Smooth muscle cell (in vitro differentiated cells): ENCODE measurements at regions not wholly inside any gene's neighbourhood (a gene's known extent, or its start where the extent isn't known, plus 50 kb on each side); places are given as distances from the start of the nearest gene placed in this dataset.

Source experiments
- DNase-seq: peaks from one replicate; lab custom pipeline; 2025; ENCODE audit not compliant: unreplicated experiment; lab: John Stamatoyannopoulos, UW
- H2AFZ ChIP-seq: fragments of 200-600 bp; sonication (generic); 2 replicates; pipeline ENCODE4 v1.6.0; 2016; ENCODE audit warnings: antibody characterized with exemption, low read depth, mild to moderate bottlenecking
- H3F3A ChIP-seq: fragments of 200-600 bp; sonication (generic); 2 replicates; pipeline ENCODE4 v1.6.0; 2017; ENCODE audit warnings: antibody characterized with exemption, low read depth
- H3K27ac ChIP-seq: fragments of 200-600 bp; sonication (generic); 2 replicates; pipeline ENCODE4 v1.5.1; 2016; ENCODE audit warnings: low read depth, mild to moderate bottlenecking
- H3K27me3 ChIP-seq: fragments of 200-600 bp; sonication (generic); 2 replicates; pipeline ENCODE4 v1.6.1; 2016; ENCODE audit warnings: low read depth, mild to moderate bottlenecking
- H3K36me3 ChIP-seq: fragments of 200-600 bp; sonication (generic); 2 replicates; pipeline ENCODE4 v1.5.1; 2016; ENCODE audit warnings: low read depth
- H3K4me1 ChIP-seq: fragments of 200-600 bp; sonication (generic); 2 replicates; pipeline ENCODE4 v1.5.1; 2016; ENCODE audit warnings: low read depth
- H3K4me2 ChIP-seq: fragments of 200-600 bp; sonication (generic); 2 replicates; pipeline ENCODE4 v1.6.0; 2016; ENCODE audit warnings: mild to moderate bottlenecking
- H3K4me3 ChIP-seq: fragments of 200-600 bp; sonication (generic); 2 replicates; pipeline ENCODE4 v1.5.1; 2016; ENCODE audit warnings: mild to moderate bottlenecking
- H3K79me2 ChIP-seq: fragments of 200-600 bp; sonication (generic); 2 replicates; pipeline ENCODE4 v1.6.0; 2016; ENCODE audit warnings: low read depth, mild to moderate bottlenecking
- H3K9ac ChIP-seq: fragments of 200-600 bp; sonication (generic); 2 replicates; pipeline ENCODE4 v1.6.0; 2016; ENCODE audit warnings: low read depth
- H3K9me3 ChIP-seq: fragments of 200-600 bp; sonication (generic); replicated peaks from 2 replicates; pipeline ENCODE4 v1.5.1; 2016; ENCODE audit warnings: low read depth
- H4K20me1 ChIP-seq: fragments of 200-600 bp; sonication (generic); 2 replicates; pipeline ENCODE4 v1.6.0; 2016; ENCODE audit warnings: low read depth
- WGBS: methylation state at CpG from one replicate; pipeline ENCODE4 v1.1.7; 2016; ENCODE audit warnings: low lambda C conversion rate; 5-methylcytosine and 5-hydroxymethylcytosine counted together
- TF ChIP-seq, protein P1 (sequence below): fragments of 200-600 bp; sonication (generic); IDR thresholded peaks from 2 replicates; pipeline ENCODE4 v1.5.1; 2017; ENCODE audit warnings: borderline replicate concordance, mild to moderate bottlenecking, antibody characterized with exemption; ENCODE audit not compliant: insufficient read depth, poor library complexity, severe bottlenecking

DNA sequence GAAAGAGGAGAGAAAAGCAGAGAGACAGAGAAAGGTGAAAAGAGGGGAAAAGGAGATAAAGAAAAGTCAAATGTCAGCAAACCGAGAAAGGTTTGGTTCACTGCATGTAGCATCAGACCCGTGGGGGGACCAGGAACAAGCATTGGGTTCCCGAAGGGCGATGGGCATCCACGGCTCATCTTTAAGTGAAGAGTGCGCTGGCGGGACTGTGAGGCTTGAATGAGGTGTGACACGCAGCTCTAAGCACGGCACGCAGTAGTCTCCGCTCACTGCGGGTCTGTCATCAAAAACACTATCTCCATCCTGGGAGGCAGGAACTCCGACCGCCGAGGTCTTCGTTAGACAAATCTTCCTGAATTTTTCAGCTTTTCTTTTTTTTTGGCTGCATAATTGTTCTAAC, 173.4 kb upstream of the PFKP start:
- 96% methylated on average over 16 of the region's 16 CpGs for WGBS

DNA sequence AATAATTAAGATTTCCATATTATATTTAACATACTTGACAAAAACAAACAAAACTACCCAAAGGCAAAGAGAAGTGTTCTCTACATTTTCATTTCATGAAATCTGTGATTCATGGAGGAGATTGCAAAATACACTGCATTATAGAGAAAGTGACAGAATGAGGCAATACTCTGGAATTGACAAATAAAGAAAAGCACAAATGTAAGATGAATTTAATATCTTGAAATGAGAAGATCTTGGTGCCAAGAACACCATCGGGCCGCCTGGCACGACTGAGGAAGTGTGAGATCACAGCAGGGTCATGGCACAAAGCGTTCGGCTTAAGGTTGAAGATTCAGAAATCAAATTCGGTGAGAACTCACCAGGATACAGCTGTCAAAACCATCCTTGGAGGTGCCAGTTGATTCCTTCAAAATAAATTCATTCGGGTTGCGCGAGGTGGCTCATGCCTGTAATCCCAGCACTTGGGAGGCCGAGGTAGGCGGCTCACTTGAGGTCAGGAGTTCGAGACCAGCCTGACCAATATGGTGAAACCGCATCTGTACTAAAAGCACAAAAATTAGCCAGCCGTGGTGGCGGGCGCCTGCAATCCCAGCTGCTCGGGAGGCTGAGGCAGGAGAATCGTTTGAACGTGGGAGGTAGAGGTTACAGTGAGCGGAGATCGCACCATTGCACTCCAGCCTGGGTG, 174.0 kb upstream of the PFKP start:
- DNase-seq = no peak
- H3K36me3 ChIP-seq = no peaks in the 10 kb centered on the region
- no peak overlapping the region for H2AFZ ChIP-seq
- no peaks in the 10 kb centered on the region for H3K4me1 ChIP-seq
- no peak overlapping the region for H3K4me2 ChIP-seq
- peaks cover 9% of the 10 kb centered on the region for H3K27me3 ChIP-seq
- TF ChIP-seq, protein P1, sequence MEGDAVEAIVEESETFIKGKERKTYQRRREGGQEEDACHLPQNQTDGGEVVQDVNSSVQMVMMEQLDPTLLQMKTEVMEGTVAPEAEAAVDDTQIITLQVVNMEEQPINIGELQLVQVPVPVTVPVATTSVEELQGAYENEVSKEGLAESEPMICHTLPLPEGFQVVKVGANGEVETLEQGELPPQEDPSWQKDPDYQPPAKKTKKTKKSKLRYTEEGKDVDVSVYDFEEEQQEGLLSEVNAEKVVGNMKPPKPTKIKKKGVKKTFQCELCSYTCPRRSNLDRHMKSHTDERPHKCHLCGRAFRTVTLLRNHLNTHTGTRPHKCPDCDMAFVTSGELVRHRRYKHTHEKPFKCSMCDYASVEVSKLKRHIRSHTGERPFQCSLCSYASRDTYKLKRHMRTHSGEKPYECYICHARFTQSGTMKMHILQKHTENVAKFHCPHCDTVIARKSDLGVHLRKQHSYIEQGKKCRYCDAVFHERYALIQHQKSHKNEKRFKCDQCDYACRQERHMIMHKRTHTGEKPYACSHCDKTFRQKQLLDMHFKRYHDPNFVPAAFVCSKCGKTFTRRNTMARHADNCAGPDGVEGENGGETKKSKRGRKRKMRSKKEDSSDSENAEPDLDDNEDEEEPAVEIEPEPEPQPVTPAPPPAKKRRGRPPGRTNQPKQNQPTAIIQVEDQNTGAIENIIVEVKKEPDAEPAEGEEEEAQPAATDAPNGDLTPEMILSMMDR = no peak
- H3K79me2 ChIP-seq = no peaks in the 10 kb centered on the region
- H3K9ac ChIP-seq = no peak overlapping the region
- no peaks in the 10 kb centered on the region for H3K9me3 ChIP-seq
- H3K4me3 ChIP-seq = no peak overlapping the region
- H3F3A ChIP-seq = no peaks in the 10 kb centered on the region
- no peaks in the 10 kb centered on the region for H4K20me1 ChIP-seq
- WGBS = 94% methylated on average over 21 of the region's 21 CpGs
- H3K27ac ChIP-seq = no peak overlapping the region

More for the DNA sequence above, 173.4 kb upstream of the PFKP start:
- Histone ChIP-seq H3K27me3 (peaks cover 9% of the 10 kb centered on the region), H3K36me3 (no peaks in the 10 kb centered on the region), H3K4me1 (no peaks in the 10 kb centered on the region), H3K27ac (no peak overlapping the region), H3F3A (no peaks in the 10 kb centered on the region), H3K4me3 (no peak overlapping the region), H2AFZ (no peak overlapping the region), H3K79me2 (no peaks in the 10 kb centered on the region), H3K9me3 (no peaks in the 10 kb centered on the region), H4K20me1 (no peaks in the 10 kb centered on the region), H3K9ac (no peak overlapping the region), H3K4me2 (no peak overlapping the region)
- TF ChIP-seq, protein P1 = no peak
- no peak for DNase-seq

DNA sequence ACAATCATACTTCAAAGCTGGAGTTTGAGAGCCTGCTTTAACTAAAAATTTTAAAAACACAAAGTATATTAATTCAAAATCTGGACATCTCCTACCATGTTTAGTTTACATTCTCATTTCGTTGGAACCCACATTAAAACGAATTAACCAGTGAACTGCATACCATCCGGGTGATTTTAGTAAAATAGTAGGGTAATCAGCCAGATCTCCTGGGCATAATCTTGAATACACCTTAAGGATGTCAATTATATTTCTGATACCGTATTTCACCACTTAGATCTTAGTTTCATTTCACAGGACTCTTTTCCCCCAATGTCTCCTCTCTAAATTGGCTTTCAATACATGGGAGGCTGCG, 175.6 kb upstream of the PFKP start:
- TF ChIP-seq, protein P1 = no peak

More for the DNA sequence above, 175.6 kb upstream of the PFKP start:
- Histone ChIP-seq H3F3A (no peaks in the 10 kb centered on the region), H3K9ac (no peak overlapping the region), H3K4me3 (no peak overlapping the region), H4K20me1 (no peaks in the 10 kb centered on the region), H3K27ac (no peak overlapping the region), H3K79me2 (no peaks in the 10 kb centered on the region), H2AFZ (no peak overlapping the region), H3K4me1 (no peaks in the 10 kb centered on the region), H3K4me2 (no peak overlapping the region), H3K27me3 (peaks cover 9% of the 10 kb centered on the region), H3K9me3 (no peaks in the 10 kb centered on the region), H3K36me3 (no peaks in the 10 kb centered on the region)
- WGBS = 91% methylated on average over 5 of the region's 5 CpGs
- no peak for DNase-seq
